PC-3 (cell line): ENCODE measurements at regions not wholly inside any gene's neighbourhood (a gene's known extent, or its start where the extent isn't known, plus 50 kb on each side); places are given as distances from the start of the nearest gene placed in this dataset.

ENCODE experiments used
- CTCF ChIP-seq: fragments of 300-600 bp; sonication (generic); conservative IDR thresholded peaks from 2 replicates; pipeline ENCODE4 v1.5.1; 2017; ENCODE audit warnings: antibody characterized with exemption, low read depth, mild to moderate bottlenecking, low read length
- EZH2 ChIP-seq: fragments of 300-600 bp; sonication (generic); IDR thresholded peaks from one replicate; pipeline ENCODE4 v1.6.1; 2017; ENCODE audit warnings: antibody characterized with exemption, mild to moderate bottlenecking, low read length; ENCODE audit not compliant: unreplicated experiment

- TF ChIP-seq EZH2, result no peak
- no peak for TF ChIP-seq CTCF
Measured at GRCh38 chr18:24552218-24552617, 91.8 kb downstream of the HRH4 start.
